Suppressor macrophage treated with lipopolysaccharide for 4 hours (primary cell): ENCODE measurements at regions not wholly inside any gene's neighbourhood (a gene's known extent, or its start where the extent isn't known, plus 50 kb on each side); places are given as distances from the start of the nearest gene placed in this dataset.

ENCODE experiments used
- DNase-seq: peaks from one replicate; pipeline ENCODE4 v3.0.0-alpha.2; 2020

- DNase-seq: no peak
Observed at GRCh38 chr6:71444222-71444621, 155.6 kb downstream of the OGFRL1 start.

- DNase-seq: no peak
Observed at GRCh38 chr6:71446057-71446456, 157.4 kb downstream of the OGFRL1 start.

- DNase-seq: no peak
Observed at GRCh38 chr6:71446470-71446869, 157.9 kb downstream of the OGFRL1 start.

GRCh38 chr6:71452697-71453370, 164.2 kb downstream of the OGFRL1 start:
- DNase-seq: no peak

GRCh38 chr6:71453371-71453706, 164.7 kb downstream of the OGFRL1 start:
- no peak for DNase-seq

- peak; percentile 25 for DNase-seq
Observed at GRCh38 chr6:71454056-71454455, 165.4 kb downstream of the OGFRL1 start.

- DNase-seq: no peak
Observed at GRCh38 chr6:71457929-71458328, 169.3 kb downstream of the OGFRL1 start.

GRCh38 chr6:71459162-71459561, 170.6 kb downstream of the OGFRL1 start:
- DNase-seq: no peak

- DNase-seq: no peak
Observed at GRCh38 chr6:71460933-71461332, 172.3 kb downstream of the OGFRL1 start.

GRCh38 chr6:71463061-71463460, 174.4 kb downstream of the OGFRL1 start:
- no peak for DNase-seq

- no peak for DNase-seq
Observed at GRCh38 chr6:71465096-71465495, 176.5 kb downstream of the OGFRL1 start.

- DNase-seq: no peak
Observed at GRCh38 chr6:71466362-71466761, 177.8 kb downstream of the OGFRL1 start.

- no peak for DNase-seq
Observed at GRCh38 chr6:71468038-71468437, 179.4 kb downstream of the OGFRL1 start.

GRCh38 chr6:71468841-71469700, 180.5 kb downstream of the OGFRL1 start:
- DNase-seq: no peak

GRCh38 chr6:71471718-71472117, 183.1 kb downstream of the OGFRL1 start:
- no peak for DNase-seq

- DNase-seq: peak; percentile 33
Observed at GRCh38 chr6:71473926-71474325, 185.3 kb downstream of the OGFRL1 start.

- no peak for DNase-seq
Observed at GRCh38 chr6:71474942-71475341, 186.3 kb downstream of the OGFRL1 start.

GRCh38 chr6:71476371-71476770, 187.8 kb downstream of the OGFRL1 start:
- no peak for DNase-seq

- DNase-seq: no peak
Observed at GRCh38 chr6:71476872-71477271, 188.3 kb downstream of the OGFRL1 start.

- DNase-seq: peak; percentile 51
Observed at GRCh38 chr6:71478834-71479541, 190.4 kb downstream of the OGFRL1 start.

GRCh38 chr6:71480577-71480976, 192.0 kb downstream of the OGFRL1 start:
- no peak for DNase-seq

GRCh38 chr6:71481011-71481410, 192.4 kb downstream of the OGFRL1 start:
- DNase-seq: no peak

GRCh38 chr6:71481801-71482200, 193.2 kb downstream of the OGFRL1 start:
- DNase-seq: no peak

- no peak for DNase-seq
Observed at GRCh38 chr6:71482742-71483141, 194.1 kb downstream of the OGFRL1 start.
